ENCODE measurements at regions not wholly inside any gene's neighbourhood (a gene's known extent, or its start where the extent isn't known, plus 50 kb on each side); places are given as distances from the start of the nearest gene placed in this dataset.

DNA sequence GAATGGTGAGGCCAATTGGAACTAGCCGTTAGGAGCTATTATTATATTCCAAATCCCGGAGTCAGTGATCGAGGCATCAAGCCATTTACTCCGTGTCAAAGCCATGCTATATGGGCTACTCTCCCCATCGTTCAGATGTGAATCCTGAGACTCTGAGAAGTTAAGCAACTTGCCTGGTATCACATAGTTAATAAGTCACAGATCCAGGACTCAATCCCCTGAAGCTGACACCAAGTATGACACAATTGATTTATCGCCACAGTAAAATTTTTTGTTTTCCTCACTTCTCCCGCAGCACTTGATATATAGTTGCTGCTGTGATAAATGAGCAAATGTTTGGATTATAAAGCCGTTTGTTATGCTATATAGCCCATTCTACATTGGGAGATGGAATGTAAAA, 50.8 kb upstream of the TSHZ2 start:
- intact Hi-C loops (cut with DNase I) = no loop called here
- DNase-seq = no peak
- no peak for ATAC-seq

DNA sequence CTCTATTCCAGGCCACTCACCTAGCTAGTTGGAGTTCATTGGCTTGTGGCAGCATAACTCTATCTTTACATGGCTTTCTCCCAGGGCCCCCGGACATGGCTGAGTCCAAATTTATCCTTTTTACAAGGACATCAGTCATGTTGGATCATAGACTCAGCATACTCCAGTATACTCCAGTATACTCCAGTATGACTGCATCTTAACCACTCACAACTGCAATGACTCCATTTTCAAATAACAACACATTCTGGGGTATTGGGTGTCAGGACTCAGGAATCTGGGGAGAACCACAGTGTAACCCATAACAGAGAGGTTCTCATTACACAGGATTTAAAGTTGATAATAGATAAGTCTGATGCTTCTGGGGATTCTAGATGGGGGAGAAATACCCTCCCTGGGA, 53.8 kb upstream of the TSHZ2 start:
- DNase-seq (no peak), ATAC-seq (no peak)
- intact Hi-C loops (cut with DNase I) = no loop called here

DNA sequence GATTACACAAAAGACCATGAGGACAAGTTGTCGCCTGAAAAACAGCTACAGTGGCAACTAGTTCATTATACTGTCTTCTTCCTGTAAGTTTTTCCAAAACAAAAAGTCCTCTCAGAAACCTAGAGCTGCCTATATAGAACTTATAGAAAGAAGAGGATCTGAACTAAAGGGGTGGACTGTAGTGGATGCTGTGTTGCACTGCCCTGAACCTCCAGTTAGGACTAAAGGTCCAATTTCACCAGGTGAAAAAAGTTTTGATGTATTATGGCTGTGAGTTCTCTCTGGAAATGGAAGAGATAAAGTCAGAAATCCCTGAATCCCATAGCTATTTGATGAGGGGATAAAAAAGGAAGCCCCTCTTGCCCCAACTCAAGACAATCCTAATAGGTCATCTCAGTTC, 56.6 kb upstream of the TSHZ2 start:
- intact Hi-C loops (cut with DNase I) = no loop called here
- DNase-seq = no peak
- ATAC-seq = no peak

DNA sequence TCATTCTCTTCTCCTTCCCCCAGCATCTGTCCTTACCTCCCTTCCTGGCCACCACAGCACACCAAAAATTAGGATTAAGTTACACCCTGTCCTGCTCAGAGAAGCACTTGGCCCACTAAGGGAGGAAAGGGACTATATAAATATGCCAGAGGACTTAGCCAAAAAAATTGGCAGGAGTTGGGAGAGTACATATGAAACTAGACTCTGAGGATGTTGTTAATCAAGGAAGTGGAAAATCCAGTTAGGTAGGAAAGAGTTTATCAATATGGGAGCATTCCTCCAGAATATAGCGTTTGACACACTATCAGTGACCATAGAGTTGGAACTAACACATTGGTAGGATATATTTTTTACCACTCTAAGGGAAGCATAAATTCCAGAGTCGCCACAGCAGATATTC, 57.3 kb upstream of the TSHZ2 start:
- intact Hi-C loops (cut with DNase I) = no loop called here
- DNase-seq (no peak), ATAC-seq (no peak)

DNA sequence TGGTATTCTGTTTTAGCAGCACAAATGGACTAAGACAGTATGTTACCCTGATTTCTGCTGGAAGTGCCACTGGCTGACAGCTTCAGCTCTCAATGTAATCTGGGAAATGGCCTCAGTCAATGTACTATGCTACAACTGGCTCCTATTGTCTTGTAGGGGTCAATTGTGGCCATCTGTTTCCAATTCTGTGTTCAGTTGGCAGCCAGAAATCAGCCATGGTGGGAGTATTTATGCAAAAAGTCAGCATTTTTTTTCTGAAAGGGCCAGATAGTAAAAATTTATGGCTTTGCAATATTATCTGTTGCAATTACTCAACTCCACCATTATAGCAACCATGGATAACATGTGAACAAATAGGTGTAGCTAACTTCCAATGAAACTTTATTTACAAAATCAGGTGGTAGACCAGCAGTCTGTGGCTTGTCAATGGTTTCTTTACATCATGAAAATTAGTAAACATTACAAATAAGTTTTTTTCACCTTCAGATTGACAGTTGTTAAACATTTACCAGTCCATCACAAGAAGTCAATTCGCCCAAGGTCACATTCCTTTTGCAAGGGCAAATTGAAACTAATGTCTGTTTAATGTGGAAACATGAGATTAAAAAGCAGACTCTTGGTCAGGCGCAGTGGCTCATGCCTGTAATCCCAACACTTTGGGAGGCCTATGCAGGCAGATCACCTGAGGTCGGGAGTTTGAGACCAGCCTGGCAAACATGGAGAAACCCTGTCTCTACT, 58.3 kb upstream of the TSHZ2 start:
- DNase-seq (no peak), ATAC-seq (no peak)
- intact Hi-C loops (cut with DNase I) = no loop called here

DNA sequence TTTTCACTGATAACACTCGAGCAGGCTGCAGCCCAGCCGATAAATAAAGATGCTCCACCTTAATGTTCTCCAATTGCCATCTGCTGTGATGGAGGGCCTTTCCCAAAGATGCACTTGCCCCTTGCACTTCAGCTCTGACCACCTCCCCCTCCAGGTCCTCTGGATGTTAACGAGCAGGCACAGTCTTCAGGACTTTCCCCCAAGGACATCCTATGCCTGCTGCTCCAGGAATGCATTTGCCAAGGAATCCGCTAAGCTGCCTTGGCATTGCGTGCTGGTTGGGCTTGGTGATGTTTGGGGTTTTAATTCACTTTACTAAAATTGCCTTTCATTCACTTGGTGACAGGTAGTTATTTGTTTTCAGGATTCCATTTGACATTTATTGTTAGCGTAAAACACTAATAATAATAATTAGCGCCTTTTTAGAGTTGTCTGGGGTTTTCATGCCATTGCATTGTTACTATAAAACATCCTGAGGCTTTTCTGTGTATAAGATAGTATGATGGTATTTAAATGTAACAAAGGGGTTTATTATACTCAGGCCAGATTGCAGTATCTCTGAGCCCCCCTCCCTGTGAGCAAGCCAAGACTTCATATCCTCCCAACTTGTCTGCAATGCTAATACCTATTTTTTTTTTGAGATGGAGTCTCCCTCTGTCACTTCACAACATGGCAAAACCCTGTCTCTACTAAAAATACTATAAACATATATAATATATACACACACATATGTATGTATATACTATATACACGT, 66.7 kb upstream of the TSHZ2 start:
- DNase-seq (no peak), ATAC-seq (no peak)
- intact Hi-C loops (cut with DNase I) = no loop called here

DNA sequence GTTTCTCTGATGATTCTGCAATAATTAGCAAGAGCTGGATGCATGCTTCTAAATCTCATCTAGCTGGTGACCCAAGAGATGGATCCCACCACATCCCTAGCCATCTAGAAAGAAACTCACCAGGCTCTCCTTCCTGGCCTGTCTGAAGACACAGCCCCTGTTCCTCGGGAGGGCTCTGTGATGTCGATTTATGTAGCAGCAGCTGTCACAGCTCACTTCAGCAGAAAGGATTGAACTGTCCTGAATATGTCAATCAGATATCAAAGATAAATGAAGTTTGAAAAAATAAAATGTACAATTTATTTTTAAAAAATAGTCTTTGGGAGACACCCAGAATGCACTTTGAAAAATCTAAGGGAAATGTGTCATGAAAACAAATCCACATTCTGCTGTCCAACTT, 67.3 kb upstream of the TSHZ2 start:
- no peak for DNase-seq
- no peak for ATAC-seq
- intact Hi-C loops (cut with DNase I) = no loop called here

DNA sequence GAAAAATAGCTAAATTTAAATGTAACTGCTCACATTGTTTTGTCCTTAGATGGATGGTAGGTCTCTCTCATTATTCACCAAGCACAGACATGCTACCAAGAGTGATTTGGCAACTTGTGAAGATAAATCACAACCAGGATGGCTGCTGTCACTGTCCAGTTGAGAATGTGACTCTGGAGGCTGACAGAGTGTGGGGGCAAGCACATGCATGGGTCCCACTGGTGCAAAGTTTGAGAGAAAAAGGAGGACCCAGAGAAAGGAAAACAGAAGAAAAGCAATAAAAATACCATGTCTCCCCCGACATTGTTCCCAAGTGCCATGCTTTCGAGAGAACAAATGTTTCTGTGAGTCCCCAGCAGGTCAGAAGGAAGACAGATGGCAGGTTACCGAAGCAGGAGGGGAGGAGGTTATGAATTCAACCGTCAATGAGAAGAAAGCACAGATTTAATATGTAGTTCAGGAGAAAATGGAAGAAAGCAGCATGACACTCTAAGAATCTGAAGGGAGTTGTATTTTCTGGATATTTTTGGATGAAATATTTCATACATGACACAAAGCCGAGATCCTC, 73.0 kb upstream of the TSHZ2 start:
- intact Hi-C loops (cut with DNase I) = no loop called here
- no peak for DNase-seq
- ATAC-seq = no peak

DNA sequence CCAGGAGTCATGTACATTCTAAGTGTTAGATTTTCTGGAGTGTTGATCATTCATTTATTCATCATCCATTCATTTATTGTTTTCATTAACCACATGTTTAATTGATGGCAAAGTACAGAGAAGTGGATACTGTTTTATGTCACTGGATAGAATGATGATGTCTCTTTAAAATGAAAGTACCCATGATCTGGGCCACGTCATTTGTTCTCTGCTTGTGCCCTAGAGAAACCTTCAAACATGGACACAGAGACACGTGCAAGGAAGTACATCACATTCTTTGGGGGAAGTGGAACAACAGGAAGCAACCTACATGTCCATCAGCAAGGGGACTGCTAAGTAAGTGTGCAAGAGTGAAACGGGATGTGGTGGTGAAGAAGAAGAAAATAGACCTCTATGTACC, 75.8 kb upstream of the TSHZ2 start:
- DNase-seq = no peak
- intact Hi-C loops (cut with DNase I) = no loop called here

DNA sequence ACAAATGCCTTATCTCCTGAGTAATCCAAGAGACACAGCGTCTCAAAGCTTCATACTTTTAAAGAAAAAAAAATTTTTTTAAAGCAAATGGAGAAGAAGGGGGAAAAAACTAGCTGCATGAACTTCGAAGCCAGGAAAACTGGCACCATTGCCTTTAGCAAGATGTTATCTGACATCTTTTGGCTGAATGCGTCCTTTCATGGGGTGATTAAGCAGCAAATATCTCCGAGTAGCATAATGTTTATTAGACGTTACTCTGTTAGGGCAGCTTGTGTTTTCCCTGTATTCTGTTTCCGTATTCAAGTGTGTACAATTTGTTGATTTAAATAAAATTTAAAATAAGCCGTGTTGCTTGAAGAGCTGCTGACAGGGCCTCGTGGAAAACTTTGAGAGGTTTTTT, 76.5 kb upstream of the TSHZ2 start:
- intact Hi-C loops (cut with DNase I) = no loop called here
- ATAC-seq = no peak
- DNase-seq = no peak

More for the DNA sequence above, 75.8 kb upstream of the TSHZ2 start:
- ATAC-seq = no peak

DNA sequence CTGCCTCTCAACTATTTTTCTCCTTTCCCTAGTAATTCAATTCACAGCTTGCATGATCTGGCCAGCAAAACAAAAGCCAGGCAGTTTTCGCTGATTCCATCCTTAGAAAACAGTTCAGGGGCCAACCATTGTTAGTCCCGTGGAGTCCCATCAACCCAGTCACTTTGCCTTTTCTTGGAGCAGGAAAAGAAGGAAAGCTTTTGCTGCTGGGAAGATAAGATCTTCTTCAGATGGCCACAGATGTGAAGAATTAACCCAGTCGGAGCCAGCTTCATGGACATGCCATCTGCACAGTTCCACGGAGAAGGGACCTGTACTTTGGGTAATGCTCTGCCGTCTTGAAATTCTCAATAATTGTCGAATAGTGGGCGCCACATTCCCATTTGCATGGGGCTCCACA, 76.9 kb upstream of the TSHZ2 start:
- intact Hi-C loops (cut with DNase I) = no loop called here
- ATAC-seq (no peak), DNase-seq (no peak)

DNA sequence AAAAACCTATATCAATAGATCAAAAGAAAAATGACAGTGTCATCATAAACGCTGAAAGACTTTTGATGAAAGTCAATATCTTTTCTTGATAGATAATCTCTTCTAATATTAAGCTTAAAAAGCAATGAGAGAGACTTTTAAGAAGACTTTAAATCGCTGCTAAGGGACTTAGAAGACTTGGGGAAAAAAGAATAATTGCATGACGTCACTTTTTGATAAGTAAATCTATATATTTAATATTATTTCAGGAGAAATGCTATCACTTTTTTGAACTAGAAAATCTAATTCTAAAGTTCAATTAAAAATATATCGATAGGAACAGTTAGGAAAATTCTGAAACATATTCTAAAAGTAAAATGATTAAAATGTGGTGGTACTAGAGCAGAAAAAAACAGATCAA, 78.7 kb upstream of the TSHZ2 start:
- intact Hi-C loops (cut with DNase I) = no loop called here
- no peak for DNase-seq
- no peak for ATAC-seq

DNA sequence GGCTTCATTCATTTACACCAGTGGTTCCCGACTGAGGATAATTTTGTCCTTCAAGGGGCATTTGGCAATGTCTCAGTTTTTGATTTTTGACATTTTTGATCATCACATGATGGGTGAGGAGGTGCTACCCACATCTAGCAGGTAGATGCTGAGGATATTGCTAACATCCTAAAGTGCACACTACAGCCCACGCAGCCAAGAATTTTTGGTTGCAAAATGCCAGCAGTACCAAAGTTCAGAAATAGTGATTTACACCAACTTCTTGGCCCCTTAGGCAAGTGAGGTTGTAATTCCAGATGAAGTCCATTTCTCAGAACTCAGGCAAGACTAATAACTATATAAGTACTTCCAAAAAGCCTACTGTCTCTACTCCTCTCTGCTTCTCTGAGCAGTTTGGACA, 80.1 kb upstream of the TSHZ2 start:
- intact Hi-C loops (cut with DNase I) = no loop called here
- DNase-seq = no peak
- ATAC-seq = no peak

DNA sequence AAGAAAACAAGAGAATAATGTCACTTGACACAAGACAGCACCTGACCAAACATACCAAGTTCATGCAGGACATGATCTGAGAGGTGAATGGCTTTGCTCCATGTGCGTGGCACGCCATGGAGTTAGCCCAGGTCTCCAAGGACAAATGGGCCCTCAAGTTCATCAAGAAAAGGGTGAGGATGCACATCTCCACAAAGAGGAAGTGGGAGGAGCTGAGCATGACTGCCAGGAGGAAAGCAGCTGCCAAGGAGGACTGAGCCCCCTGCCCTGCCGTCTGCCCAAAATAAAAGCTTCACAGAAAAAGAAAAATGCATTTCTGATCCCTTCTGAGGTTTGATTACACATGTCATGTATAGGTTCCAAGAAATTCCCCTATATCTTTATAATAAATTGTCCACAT, 82.0 kb upstream of the TSHZ2 start:
- intact Hi-C loops (cut with DNase I) = no loop called here
- DNase-seq (no peak), ATAC-seq (no peak)

DNA sequence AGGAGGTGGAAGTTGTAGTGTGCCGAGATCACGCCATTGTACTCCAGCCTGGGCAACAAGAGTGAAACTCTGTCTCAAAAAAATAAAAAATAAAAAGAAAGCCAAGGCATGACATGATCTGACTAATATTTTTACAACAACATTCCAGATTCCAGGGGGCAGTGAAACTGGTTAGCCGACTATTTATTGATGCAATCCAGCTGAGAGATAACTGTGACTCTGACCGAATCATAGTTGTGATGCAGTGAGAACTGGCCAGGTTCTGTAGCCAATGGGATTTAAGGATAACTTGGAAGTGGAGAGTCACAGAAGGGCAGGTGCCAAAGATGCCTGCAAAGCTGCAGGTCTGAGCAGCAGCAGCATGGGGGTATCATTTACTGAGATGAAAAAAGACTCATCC, 82.9 kb upstream of the TSHZ2 start:
- no peak for DNase-seq
- peak in 1 of 2 donors; percentile 58 for ATAC-seq
- intact Hi-C loops (cut with DNase I) = no loop called here

DNA sequence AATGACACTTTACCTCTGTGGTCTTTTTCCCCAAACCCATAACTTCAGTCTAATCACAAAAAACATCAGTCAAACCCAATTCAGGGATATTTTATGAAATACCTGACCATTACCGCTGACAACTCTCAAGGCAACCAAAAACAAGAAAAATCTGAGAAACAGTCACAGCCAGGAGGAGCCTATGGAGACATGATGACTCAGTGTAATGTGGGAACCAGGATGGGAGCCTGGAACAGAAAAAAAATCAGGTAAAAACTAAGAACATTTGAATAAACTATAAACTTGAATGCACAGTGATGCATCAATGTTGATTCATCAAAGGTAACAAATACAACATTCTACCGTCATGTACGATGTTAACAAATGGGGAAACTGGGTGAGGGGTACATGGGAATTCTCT, 84.1 kb upstream of the TSHZ2 start:
- DNase-seq = no peak
- intact Hi-C loops (cut with DNase I) = no loop called here

DNA sequence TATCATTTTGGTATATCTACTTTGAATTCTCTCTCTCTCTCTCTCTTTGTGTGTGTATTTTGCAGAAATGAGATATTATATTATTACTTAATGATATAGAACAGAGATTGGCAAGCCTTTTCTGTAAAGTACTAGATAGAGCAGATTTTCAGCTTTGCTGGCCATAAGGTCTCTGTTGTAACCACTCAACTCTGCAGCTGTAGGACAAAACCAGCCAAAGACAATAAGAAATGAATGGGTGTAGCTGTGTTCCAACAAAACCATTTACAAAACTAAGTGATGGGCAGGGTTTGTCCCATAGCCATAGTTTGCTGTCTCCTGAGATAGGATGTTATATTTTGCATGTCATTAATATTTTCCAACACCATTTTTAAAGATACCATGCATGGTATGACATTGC, 91.2 kb upstream of the TSHZ2 start:
- intact Hi-C loops (cut with DNase I) = no loop called here
- ATAC-seq (peak in 1 of 2 donors; percentile 48), DNase-seq (no peak)

More for the DNA sequence above, 84.1 kb upstream of the TSHZ2 start:
- ATAC-seq = no peak

DNA sequence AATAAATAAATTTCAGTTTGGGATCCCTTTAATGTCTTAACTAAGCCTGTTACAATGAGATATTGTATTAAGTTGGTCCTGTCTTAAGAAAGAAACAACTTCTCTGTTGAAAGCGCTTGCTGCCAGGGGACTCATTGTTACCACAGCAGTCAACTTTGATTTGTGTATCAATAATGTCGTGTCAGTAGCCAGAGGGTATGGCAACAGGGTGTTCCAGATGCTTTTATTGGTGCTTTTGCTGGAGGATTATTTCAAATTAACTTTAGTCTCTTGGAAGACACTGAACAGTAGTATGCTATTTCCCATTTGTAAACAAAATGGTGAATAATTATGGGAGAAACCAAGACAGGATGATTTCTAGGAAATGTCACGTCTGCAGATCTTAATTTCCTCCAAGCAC, 91.9 kb upstream of the TSHZ2 start:
- no peak for ATAC-seq
- intact Hi-C loops (cut with DNase I) = no loop called here
- no peak for DNase-seq

DNA sequence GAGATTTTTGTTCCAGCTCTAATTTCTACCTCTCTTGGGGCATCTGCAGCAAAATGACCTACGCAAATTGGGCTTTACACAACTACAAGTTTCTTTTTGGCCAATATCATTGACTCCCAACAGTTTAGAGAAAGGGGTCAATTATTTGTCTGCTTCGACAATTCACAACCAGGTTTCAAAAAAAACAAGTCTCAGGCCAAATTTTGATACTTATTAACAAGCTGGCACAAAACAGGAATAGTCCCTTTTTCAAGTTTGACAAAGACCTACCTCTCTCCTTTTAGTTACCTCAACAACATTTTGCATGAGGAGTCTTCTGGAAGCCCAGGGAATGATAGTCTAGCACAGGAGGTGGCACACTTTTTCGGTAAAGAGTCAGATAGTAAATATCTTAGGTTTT, 97.9 kb upstream of the TSHZ2 start:
- DNase-seq (no peak), ATAC-seq (no peak)
- intact Hi-C loops (cut with DNase I) = no loop called here

DNA sequence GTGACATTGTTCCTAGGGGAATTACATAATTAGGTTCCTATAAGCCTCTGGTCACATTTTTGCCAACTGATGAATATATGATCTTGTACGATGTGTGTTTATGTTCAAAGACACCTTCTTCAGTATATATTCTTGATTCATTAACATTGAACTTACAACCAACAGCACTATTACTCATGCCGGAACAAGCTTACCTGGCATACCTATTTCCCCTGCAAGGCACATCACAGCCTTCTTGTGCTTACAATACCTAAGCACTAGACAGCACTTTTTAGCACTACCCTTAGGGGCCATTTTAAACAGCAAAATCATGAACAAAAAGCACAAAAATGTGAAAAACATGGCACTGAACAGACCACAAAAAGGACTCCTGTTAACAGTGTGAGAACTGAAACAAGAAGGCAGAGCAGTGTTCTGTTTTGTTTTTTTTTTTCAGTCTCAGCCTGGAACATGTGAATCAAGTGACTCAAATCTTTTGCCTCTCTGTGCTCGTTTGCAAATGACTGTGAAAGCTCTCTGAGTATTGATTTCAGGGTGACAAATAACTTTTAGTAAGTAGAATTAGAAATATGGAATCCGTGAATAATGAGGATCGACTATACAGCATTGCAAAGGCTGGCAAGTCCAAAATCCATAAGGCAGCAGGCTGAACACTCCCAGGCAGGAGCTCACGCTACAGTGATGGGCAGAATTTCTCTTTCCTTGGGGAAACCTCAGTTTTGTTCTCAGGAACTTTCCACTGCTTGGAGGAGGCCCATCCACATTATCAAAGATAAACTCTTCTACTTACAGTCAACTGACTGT, 102.3 kb upstream of the TSHZ2 start:
- ATAC-seq (no peak), DNase-seq (no peak)
- intact Hi-C loops (cut with DNase I) = no loop called here

Data from left cardiac atrium (tissue), 4 donors.